PC-9 (cell line): ENCODE measurements at regions not wholly inside any gene's neighbourhood (a gene's known extent, or its start where the extent isn't known, plus 50 kb on each side); places are given as distances from the start of the nearest gene placed in this dataset.

Source experiments
- BruUV-seq: library from RNA; stranded (reverse); fragments of 400-500 nt; replicated peaks from 2 replicates; lab custom pipeline; 2021; lab: Mats Ljungman, UMichigan
- CTCF ChIA-PET: fragments of 300-600 bp; sonication (Branson Sonifier 250); formaldehyde crosslinking; loops from one replicate; lab custom pipeline; 2022; ENCODE audit warnings: antibody characterized with exemption; lab: Charles Lee
- POLR2A ChIA-PET: fragments of 300-600 bp; sonication (Branson Sonifier 250); formaldehyde crosslinking; loops from one replicate; lab custom pipeline; 2022; ENCODE audit warnings: antibody characterized with exemption; ENCODE audit not compliant: unreplicated experiment; lab: Charles Lee
- DNase-seq, 2 experiments: peaks; one replicate each; pipeline versions ENCODE4 v3.0.0 to v3.0.0-alpha.2; 2015 to 2022; ENCODE audit warnings: mixed read lengths in 1 of 2
- H2AFZ ChIP-seq: fragments of 200-600 bp; sonication (generic); 2 replicates; pipeline ENCODE4 v1.8.1; 2017; ENCODE audit warnings: antibody characterized with exemption
- H3F3A ChIP-seq: fragments of 200-600 bp; sonication (generic); 2 replicates; pipeline ENCODE4 v1.8.1; 2017; ENCODE audit warnings: antibody characterized with exemption, mild to moderate bottlenecking, low read depth; ENCODE audit not compliant: insufficient read depth
- H3K27ac ChIP-seq: fragments of 200-600 bp; sonication (generic); 2 replicates; pipeline ENCODE4 v1.6.1; 2016; ENCODE audit warnings: mixed run types
- H3K27me3 ChIP-seq: fragments of 200-600 bp; sonication (generic); 2 replicates; pipeline ENCODE4 v1.6.1; 2016; ENCODE audit warnings: low read depth, mixed run types; ENCODE audit not compliant: insufficient read depth
- H3K36me3 ChIP-seq: fragments of 200-600 bp; sonication (generic); 2 replicates; pipeline ENCODE4 v1.6.1; 2016; ENCODE audit warnings: low read depth, mixed run types
- H3K4me1 ChIP-seq: fragments of 200-600 bp; sonication (generic); replicated peaks from 2 replicates; pipeline ENCODE4 v1.6.1; 2016; ENCODE audit warnings: mixed run types; ENCODE audit not compliant: insufficient read depth
- H3K4me2 ChIP-seq: fragments of 200-600 bp; sonication (generic); 2 replicates; pipeline ENCODE4 v1.6.1; 2017; ENCODE audit warnings: mixed run types
- H3K4me3 ChIP-seq: fragments of 200-600 bp; sonication (generic); 2 replicates; pipeline ENCODE4 v1.6.1; 2016; ENCODE audit warnings: mixed run types
- H3K79me2 ChIP-seq: fragments of 200-600 bp; sonication (generic); 2 replicates; pipeline ENCODE4 v1.6.1; 2017; ENCODE audit warnings: low read depth, mixed run types
- H3K9me2 ChIP-seq: fragments of 200-600 bp; sonication (generic); 2 replicates; pipeline ENCODE4 v1.8.1; 2017; ENCODE audit warnings: mild to moderate bottlenecking; ENCODE audit not compliant: insufficient read depth
- H3K9me3 ChIP-seq: fragments of 200-600 bp; sonication (generic); 2 replicates; pipeline ENCODE4 v1.8.1; 2016; ENCODE audit warnings: low read depth; ENCODE audit not compliant: insufficient read depth
- H4K20me1 ChIP-seq: fragments of 200-600 bp; sonication (generic); 2 replicates; pipeline ENCODE4 v1.8.1; 2017; ENCODE audit not compliant: insufficient read depth
- EZH2 ChIP-seq: fragments of 200-600 bp; sonication (generic); IDR thresholded peaks from 2 replicates; pipeline ENCODE4 v1.8.0; 2017; ENCODE audit warnings: antibody characterized with exemption, low read depth
- intact Hi-C: fragments of 100-400 bp; cut with micrococcal nuclease; formaldehyde crosslinking; loops from one replicate; pipeline ENCODE4 v1.10.0; 2022; ENCODE audit not compliant: unreplicated experiment
- TF ChIP-seq, protein P1 (sequence below): fragments of 200-600 bp; sonication (generic); conservative IDR thresholded peaks from 2 replicates; pipeline ENCODE4 v1.6.1; 2017; ENCODE audit warnings: mixed run types, antibody characterized with exemption, mild to moderate bottlenecking, moderate library complexity

DNA sequence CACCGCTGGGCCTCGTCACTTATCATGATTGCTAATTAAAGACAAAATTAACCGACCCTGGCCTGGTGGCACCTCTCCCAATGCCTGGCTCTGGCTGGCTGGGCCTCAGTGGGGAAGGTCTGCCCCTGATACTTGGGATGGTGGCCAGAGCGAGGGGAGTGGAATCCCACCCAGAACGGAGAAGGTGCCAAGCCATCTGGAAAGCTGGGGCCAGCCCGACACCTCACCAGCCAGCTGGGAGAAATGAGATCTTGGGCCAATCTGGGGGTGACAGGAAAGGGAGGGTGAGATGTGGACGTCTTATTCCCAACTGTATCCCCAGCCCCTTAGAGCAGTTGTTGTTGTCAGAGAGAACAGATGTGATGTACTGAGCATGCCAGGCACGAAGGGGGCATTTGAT, 215.0 kb upstream of the PWP1 start:
- Histone ChIP-seq H3K9me2 (no peaks in the 10 kb centered on the region), H3K4me3 (no peak overlapping the region), H3K36me3 (no peaks in the 10 kb centered on the region), H3K9me3 (no peaks in the 10 kb centered on the region), H3F3A (0 out of 2 replicates have a peak, but pooled peaks cover 3% of the 10 kb centered on the region), H2AFZ (no peak overlapping the region), H3K27me3 (no peaks in the 10 kb centered on the region), H3K27ac (no peak overlapping the region), H3K79me2 (no peaks in the 10 kb centered on the region), H3K4me2 (no peak overlapping the region), H4K20me1 (0 out of 2 replicates have a peak, but pooled peaks cover 5% of the 10 kb centered on the region), H3K4me1 (no peaks in the 10 kb centered on the region)
- intact Hi-C loops, result no loop called here
- CTCF ChIA-PET, result no interaction called here
- no TSS peak for BruUV-seq
- TF ChIP-seq, protein P1, sequence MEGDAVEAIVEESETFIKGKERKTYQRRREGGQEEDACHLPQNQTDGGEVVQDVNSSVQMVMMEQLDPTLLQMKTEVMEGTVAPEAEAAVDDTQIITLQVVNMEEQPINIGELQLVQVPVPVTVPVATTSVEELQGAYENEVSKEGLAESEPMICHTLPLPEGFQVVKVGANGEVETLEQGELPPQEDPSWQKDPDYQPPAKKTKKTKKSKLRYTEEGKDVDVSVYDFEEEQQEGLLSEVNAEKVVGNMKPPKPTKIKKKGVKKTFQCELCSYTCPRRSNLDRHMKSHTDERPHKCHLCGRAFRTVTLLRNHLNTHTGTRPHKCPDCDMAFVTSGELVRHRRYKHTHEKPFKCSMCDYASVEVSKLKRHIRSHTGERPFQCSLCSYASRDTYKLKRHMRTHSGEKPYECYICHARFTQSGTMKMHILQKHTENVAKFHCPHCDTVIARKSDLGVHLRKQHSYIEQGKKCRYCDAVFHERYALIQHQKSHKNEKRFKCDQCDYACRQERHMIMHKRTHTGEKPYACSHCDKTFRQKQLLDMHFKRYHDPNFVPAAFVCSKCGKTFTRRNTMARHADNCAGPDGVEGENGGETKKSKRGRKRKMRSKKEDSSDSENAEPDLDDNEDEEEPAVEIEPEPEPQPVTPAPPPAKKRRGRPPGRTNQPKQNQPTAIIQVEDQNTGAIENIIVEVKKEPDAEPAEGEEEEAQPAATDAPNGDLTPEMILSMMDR, result no peak
- no peak for TF ChIP-seq EZH2
- DNase-seq, result no peak
- POLR2A ChIA-PET, result no interaction called here

DNA sequence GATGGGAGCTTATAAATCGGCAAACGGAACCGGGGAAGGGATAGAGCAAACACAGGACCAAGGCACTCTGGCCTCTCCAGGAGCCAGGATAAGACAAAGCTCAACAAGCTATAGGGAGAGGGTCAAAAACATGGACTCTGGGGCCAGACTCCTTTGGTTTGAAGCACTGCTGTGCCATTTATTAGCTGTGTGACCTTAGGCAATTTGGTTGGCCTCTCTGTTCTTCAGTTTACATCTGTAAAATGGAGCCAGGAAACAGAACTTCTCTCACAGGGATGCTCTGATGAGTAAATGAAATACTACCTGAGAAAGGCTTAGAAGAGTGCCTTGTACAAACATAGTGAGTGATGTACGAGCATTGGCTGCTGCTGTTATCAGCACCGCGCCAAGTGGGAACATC, 213.3 kb upstream of the PWP1 start:
- intact Hi-C loops, result no loop called here
- DNase-seq, result no peak
- no peak for TF ChIP-seq EZH2
- TF ChIP-seq, protein P1, result no peak
- H2AFZ ChIP-seq, result no peak overlapping the region
- no peaks in the 10 kb centered on the region for H3K9me3 ChIP-seq
- ChIA-PET CTCF (no interaction called here), POLR2A (no interaction called here)
- BruUV-seq, result no TSS peak
- no peaks in the 10 kb centered on the region for H3K36me3 ChIP-seq
- no peaks in the 10 kb centered on the region for H3K27me3 ChIP-seq
- H3K79me2 ChIP-seq, result no peaks in the 10 kb centered on the region
- H3K4me1 ChIP-seq, result no peaks in the 10 kb centered on the region
- 0 out of 2 replicates have a peak, but pooled peaks cover 3% of the 10 kb centered on the region for H3F3A ChIP-seq
- no peak overlapping the region for H3K4me3 ChIP-seq
- H3K27ac ChIP-seq, result no peak overlapping the region
- no peaks in the 10 kb centered on the region for H3K9me2 ChIP-seq
- H3K4me2 ChIP-seq, result no peak overlapping the region
- H4K20me1 ChIP-seq, result 0 out of 2 replicates have a peak, but pooled peaks cover 5% of the 10 kb centered on the region

DNA sequence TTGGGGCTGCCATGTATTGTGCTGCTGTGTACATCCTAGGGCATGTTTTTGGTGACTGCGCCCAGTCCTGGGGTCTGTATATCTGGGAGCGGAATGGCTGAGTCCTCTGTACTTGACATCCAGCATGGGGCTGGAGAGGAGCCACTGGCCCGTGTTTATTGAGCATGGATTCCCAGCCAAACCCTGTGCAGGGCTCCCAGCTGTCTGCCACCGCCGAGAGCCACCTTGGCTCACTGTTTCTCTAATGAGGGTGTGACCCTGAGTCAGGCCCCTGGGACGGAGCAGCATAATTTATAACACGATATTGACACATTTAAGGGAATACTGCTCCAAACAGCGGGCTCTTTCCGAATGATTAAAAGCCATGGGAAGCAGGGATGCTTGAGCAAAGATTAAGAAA, 211.5 kb upstream of the PWP1 start:
- no peak overlapping the region for H3K4me2 ChIP-seq

More for the DNA sequence above, 211.5 kb upstream of the PWP1 start:
- H3K9me3 ChIP-seq, result no peaks in the 10 kb centered on the region
- no peak for DNase-seq
- no peak overlapping the region for H3K4me3 ChIP-seq
- no peaks in the 10 kb centered on the region for H3K4me1 ChIP-seq
- intact Hi-C loops, result no loop called here
- H3F3A ChIP-seq, result 0 out of 2 replicates have a peak, but pooled peaks cover 3% of the 10 kb centered on the region
- no peak overlapping the region for H2AFZ ChIP-seq
- 0 out of 2 replicates have a peak, but pooled peaks cover 9% of the 10 kb centered on the region for H4K20me1 ChIP-seq
- no peaks in the 10 kb centered on the region for H3K79me2 ChIP-seq
- no peaks in the 10 kb centered on the region for H3K27me3 ChIP-seq
- CTCF ChIA-PET, result no interaction called here
- POLR2A ChIA-PET, result no interaction called here
- no peaks in the 10 kb centered on the region for H3K9me2 ChIP-seq
- BruUV-seq, result no TSS peak
- H3K27ac ChIP-seq, result no peak overlapping the region
- no peak for TF ChIP-seq EZH2
- TF ChIP-seq, protein P1, result no peak
- no peaks in the 10 kb centered on the region for H3K36me3 ChIP-seq
